Spleen (tissue), 11 donors: ENCODE measurements at regions not wholly inside any gene's neighbourhood (a gene's known extent, or its start where the extent isn't known, plus 50 kb on each side); places are given as distances from the start of the nearest gene placed in this dataset.

Experiments
- DNase-seq: peaks from one replicate; pipeline ENCODE4 v3.0.0-alpha.2; 2020
- H3K27ac ChIP-seq, 8 donors: fragments of 200-600 bp; sonication (generic) in 7 of 8; 1 replicate in 4 of 8; 2 replicates in 4 of 8; pipeline versions ENCODE4 v1.5.0 to v1.8.0; 2016 to 2021; ENCODE audit warnings: inconsistent platforms in 4 of 8, mild to moderate bottlenecking in 4 of 8, moderate library complexity in 1 of 8
- H3K27me3 ChIP-seq, 7 donors: fragments of 200-600 bp; sonication (generic) in 6 of 7; replicated peaks in 1 of 7; 1 replicate in 4 of 7; 2 replicates in 3 of 7; pipeline versions ENCODE4 v1.5.0 to v1.8.0; 2016 to 2021; ENCODE audit warnings: inconsistent platforms in 3 of 7, mild to moderate bottlenecking in 1 of 7
- H3K36me3 ChIP-seq, 6 donors: fragments of 200-600 bp; sonication (generic) in 5 of 6; 1 replicate in 4 of 6; 2 replicates in 2 of 6; pipeline versions ENCODE4 v1.5.0 to v1.8.0; 2016 to 2021; ENCODE audit warnings: inconsistent platforms in 2 of 6
- H3K4me1 ChIP-seq, 6 donors: fragments of 200-600 bp; sonication (generic) in 5 of 6; 1 replicate in 3 of 6; 2 replicates in 3 of 6; pipeline versions ENCODE4 v1.5.0 to v1.8.0; 2016 to 2021; ENCODE audit warnings: inconsistent platforms in 3 of 6
- H3K4me3 ChIP-seq, 8 donors: fragments of 200-600 bp; sonication (generic) in 7 of 8; 1 replicate in 4 of 8; 2 replicates in 4 of 8; pipeline versions ENCODE4 v1.5.0 to v1.8.0; 2016 to 2021; ENCODE audit warnings: inconsistent platforms in 4 of 8, mild to moderate bottlenecking in 4 of 8, moderate library complexity in 2 of 8
- H3K9me3 ChIP-seq, 8 donors: fragments of 200-600 bp; sonication (generic) in 7 of 8; 1 replicate in 4 of 8; 2 replicates in 4 of 8; pipeline versions ENCODE4 v1.5.0 to v1.8.0; 2016 to 2021; ENCODE audit warnings: inconsistent platforms in 4 of 8
- POLR2A ChIP-seq, 3 donors: fragments of 450-650 bp; IDR thresholded peaks; one replicate each; pipeline ENCODE4 v1.5.1; 2017; ENCODE audit warnings: antibody characterized with exemption in 3 of 3, mild to moderate bottlenecking in 1 of 3
- POLR2AphosphoS5 ChIP-seq, 3 donors: sonication (generic); formaldehyde crosslinking; IDR thresholded peaks; one replicate each; pipeline ENCODE4 v1.5.1; 2017; ENCODE audit warnings: antibody characterized with exemption in 3 of 3
- WGBS, 5 donors: extraction: QIAGEN DNeasy Blood & Tissue Kit in 3 of 5; methylation state at CpG; one replicate each; pipeline versions ENCODE4 v1.1.5 to v1.1.7; 2013 to 2018; 5-methylcytosine and 5-hydroxymethylcytosine counted together
- intact Hi-C: fragments of 100-400 bp; cut with DNase I; formaldehyde crosslinking; loops from one replicate; pipeline ENCODE4 v1.15.0; 2023; ENCODE audit warnings: low total_unique reads
- small RNA-seq, 4 donors: library from RNA; depleted of rRNA; stranded (forward); fragments of <200 nt; gene quantifications; one replicate each; pipeline ENCODE3, GENCODE V24; 2016
- TF ChIP-seq, protein P1 (sequence below), 11 experiments: fragments of 200-600 bp in 7 of 11; fragments of 450-650 bp in 4 of 11; sonication (generic) in 4 of 11; IDR thresholded peaks in 8 of 11; conservative IDR thresholded peaks in 3 of 11; 1 replicate in 7 of 11; 2 replicates in 4 of 11; pipeline versions ENCODE4 v1.4.0 to v1.8.0; 2016 to 2021; ENCODE audit warnings: antibody characterized with exemption in 11 of 11, inconsistent platforms in 4 of 11, mild to moderate bottlenecking in 1 of 11
- donor health status: healthy with polysubstance abuse.
- donor health status: DM: no; HTN: no; CAD: no; lungs with moderate emphysema.
- donor health status: DM: no; HTN: no; CAD: no.
- donor health status: Bipolar disorder and iron deficiency.
- donor health status: healthy.
- donor health status: DM: no; HTN: no; CAD: no.
- donor health status: DM: yes; HTN: yes; CAD: no.

DNA sequence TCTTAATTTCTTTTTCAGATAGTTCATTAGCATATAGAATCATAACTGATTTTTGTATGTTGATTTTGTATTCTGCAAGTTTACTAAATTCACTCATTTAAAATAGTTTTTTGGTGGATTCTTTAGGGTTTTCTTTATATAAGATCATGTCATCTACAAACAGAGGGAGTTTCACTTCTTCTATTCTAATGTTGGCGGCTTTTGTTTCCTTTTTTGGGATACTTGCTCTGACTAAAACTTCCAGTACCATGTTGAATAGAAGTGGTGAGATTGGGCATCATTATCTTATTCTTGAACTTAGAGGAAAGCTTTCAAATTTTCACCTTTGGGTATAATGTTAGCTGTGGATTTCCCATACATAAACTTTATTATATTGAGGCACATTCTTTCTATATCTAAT is 296.9 kb downstream of the BCKDHB start:
- 77 to 88% (median 80%) methylated on average over 1 of the region's 1 CpG for WGBS, 5 donors
- intact Hi-C loops: no loop called here
- H3K9me3 ChIP-seq: peaks cover 0 to 62% (median 43%) of the 10 kb centered on the region in 8 donors
- H3K36me3 ChIP-seq: no peaks in the 10 kb centered on the region
- DNase-seq: no peak
- H3K27me3 ChIP-seq: no peaks in the 10 kb centered on the region
- H3K27ac ChIP-seq: no peak overlapping the region
- H3K4me1 ChIP-seq: no peaks in the 10 kb centered on the region
- TF ChIP-seq, protein P1, sequence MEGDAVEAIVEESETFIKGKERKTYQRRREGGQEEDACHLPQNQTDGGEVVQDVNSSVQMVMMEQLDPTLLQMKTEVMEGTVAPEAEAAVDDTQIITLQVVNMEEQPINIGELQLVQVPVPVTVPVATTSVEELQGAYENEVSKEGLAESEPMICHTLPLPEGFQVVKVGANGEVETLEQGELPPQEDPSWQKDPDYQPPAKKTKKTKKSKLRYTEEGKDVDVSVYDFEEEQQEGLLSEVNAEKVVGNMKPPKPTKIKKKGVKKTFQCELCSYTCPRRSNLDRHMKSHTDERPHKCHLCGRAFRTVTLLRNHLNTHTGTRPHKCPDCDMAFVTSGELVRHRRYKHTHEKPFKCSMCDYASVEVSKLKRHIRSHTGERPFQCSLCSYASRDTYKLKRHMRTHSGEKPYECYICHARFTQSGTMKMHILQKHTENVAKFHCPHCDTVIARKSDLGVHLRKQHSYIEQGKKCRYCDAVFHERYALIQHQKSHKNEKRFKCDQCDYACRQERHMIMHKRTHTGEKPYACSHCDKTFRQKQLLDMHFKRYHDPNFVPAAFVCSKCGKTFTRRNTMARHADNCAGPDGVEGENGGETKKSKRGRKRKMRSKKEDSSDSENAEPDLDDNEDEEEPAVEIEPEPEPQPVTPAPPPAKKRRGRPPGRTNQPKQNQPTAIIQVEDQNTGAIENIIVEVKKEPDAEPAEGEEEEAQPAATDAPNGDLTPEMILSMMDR (IDR thresholded peaks at IDR 0.05 in 8 of 11, conservative IDR thresholded peaks at IDR 0.05 in 3 of 11): no peak
- TF ChIP-seq POLR2AphosphoS5 (IDR thresholded peaks at IDR 0.05): no peak
- no peak for TF ChIP-seq POLR2A (IDR thresholded peaks at IDR 0.05)
- H3K4me3 ChIP-seq: no peak overlapping the region

DNA sequence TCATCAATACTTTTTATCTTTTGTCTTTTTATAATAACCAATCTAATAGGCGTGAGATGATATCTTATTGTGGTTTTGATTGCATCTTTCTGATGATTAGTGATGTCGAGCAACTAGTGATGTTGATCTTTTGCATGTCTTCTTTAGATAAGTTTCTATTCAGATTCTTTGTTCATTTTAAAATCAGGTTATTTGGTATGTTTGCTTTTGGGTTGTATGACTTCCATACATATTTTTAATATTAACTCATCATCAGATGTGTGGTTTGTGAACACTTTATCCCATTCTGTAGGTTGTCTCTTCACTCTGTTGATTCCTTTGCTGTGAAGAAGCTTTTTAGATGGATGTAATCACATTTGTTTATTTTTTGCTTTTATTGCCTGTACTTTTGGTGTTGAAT is 295.8 kb downstream of the BCKDHB start:
- intact Hi-C loops: no loop called here
- Histone ChIP-seq H3K4me1 (no peaks in the 10 kb centered on the region), H3K27ac (no peak overlapping the region), H3K36me3 (no peaks in the 10 kb centered on the region), H3K27me3 (no peaks in the 10 kb centered on the region), H3K9me3 (peaks cover 0 to 58% (median 47%) of the 10 kb centered on the region in 8 donors), H3K4me3 (no peak overlapping the region)
- no peak for DNase-seq
- WGBS, 5 donors: 91 to 97% (median 94%) methylated on average over 2 of the region's 2 CpGs
- TF ChIP-seq, protein P1 (IDR thresholded peaks at IDR 0.05 in 8 of 11, conservative IDR thresholded peaks at IDR 0.05 in 3 of 11): no peak
- no peak for TF ChIP-seq POLR2A (IDR thresholded peaks at IDR 0.05)
- no peak for TF ChIP-seq POLR2AphosphoS5 (IDR thresholded peaks at IDR 0.05)

Small RNAs in the stretch of these regions (small RNA-seq; reads per million reads assigned to genes)
- gene AL596028.1: 0 reads per million in 4 donors
- 0 reads per million in 4 donors for gene RNA5SP210
